Adipocyte (in vitro differentiated cells): ENCODE measurements at regions not wholly inside any gene's neighbourhood (a gene's known extent, or its start where the extent isn't known, plus 50 kb on each side); places are given as distances from the start of the nearest gene placed in this dataset.
"Not testable (repeated sequence)": the region's sequence is repeated elsewhere in the genome, so short reads cannot be mapped to it uniquely, and the experiment has no call there.

Experiments used
- DNase-seq: peaks from one replicate; pipeline ENCODE4 v3.0.0-alpha.2; 2015; ENCODE audit warnings: low read depth
- H3K27me3 ChIP-seq: replicated peaks from 2 replicates; pipeline ENCODE4 v1.7.0; 2013; ENCODE audit warnings: mild to moderate bottlenecking, low read length, moderate library complexity; ENCODE audit not compliant: control insufficient read depth, insufficient read depth
- H3K36me3 ChIP-seq: 2 replicates; pipeline ENCODE4 v1.7.0; 2013; ENCODE audit warnings: low read length, mild to moderate bottlenecking, moderate library complexity; ENCODE audit not compliant: control insufficient read depth, insufficient read depth, severe bottlenecking
- H3K4me1 ChIP-seq: 2 replicates; pipeline ENCODE4 v1.7.0; 2013; ENCODE audit warnings: mild to moderate bottlenecking, low read length, moderate library complexity; ENCODE audit not compliant: control insufficient read depth, insufficient read depth
- H3K4me3 ChIP-seq: 2 replicates; pipeline ENCODE4 v1.7.0; 2013; ENCODE audit warnings: mild to moderate bottlenecking, low read length, moderate library complexity
- H3K9ac ChIP-seq: 2 replicates; pipeline ENCODE4 v1.7.0; 2013; ENCODE audit warnings: mild to moderate bottlenecking, low read length, moderate library complexity
- H3K9me3 ChIP-seq: 2 replicates; pipeline ENCODE4 v1.7.0; 2013; ENCODE audit warnings: mild to moderate bottlenecking, low read length, moderate library complexity; ENCODE audit not compliant: control insufficient read depth

DNA sequence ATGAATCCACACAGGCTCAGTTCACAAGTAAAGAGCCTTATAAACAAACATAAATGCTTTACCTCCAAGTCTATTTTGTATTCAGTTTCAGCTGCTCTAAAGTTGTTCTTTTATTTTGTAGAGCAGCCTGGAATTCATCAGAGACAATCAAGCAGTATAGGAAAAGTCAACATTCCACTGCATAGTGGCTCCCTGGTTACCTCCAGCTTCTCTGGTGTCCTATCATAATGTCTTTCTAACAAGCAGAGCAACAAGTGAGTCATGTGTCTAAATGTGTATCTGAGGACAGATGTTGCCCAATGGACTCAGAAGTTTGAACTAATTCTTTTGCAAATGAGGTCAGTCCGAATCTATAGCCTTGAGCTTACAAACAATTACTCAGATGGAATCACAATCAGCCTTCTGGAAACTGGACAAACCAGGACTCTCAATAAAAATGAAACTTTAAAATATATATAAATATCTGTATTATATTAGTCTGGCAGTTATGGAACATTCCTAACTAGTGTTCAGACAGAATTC is 292.0 kb upstream of the TOM1L1 start:
- Histone ChIP-seq H3K4me1 (no peaks in the 10 kb centered on the region), H3K36me3 (no peaks in the 10 kb centered on the region), H3K4me3 (no peak overlapping the region), H3K27me3 (no peaks in the 10 kb centered on the region), H3K9ac (no peak overlapping the region), H3K9me3 (peaks cover 15% of the 10 kb centered on the region)
- no peak for DNase-seq

DNA sequence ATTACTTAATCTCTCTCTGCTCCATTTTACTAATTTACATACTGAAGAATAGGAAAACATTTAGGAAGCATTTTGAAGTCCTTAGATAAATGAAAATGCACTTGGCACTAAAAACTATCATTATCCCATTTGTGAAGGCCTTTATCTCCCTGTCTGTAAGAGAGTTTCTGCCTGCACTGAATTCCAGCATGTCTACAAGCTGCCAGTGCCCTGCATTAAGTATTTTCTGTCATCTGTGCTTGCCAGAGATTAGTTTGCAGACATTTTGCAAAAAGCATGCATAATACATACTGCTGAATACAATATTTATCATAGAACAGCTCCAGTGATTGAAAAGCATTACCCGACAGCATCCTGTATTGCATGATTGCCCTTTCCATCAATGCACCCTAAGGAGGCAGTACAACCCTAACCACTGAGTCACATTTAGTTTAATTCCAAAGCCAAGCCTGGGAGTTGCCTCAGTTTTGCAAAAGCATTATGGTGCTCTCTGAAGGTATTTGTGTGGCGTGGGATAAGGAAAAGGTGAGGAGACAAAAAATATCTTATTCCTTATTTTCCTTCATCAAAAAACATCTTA is 280.2 kb upstream of the TOM1L1 start:
- no peak for DNase-seq
- H3K9ac ChIP-seq = no peak overlapping the region
- H3K9me3 ChIP-seq = peaks cover 4% of the 10 kb centered on the region
- H3K4me3 ChIP-seq = no peak overlapping the region
- H3K27me3 ChIP-seq = no peaks in the 10 kb centered on the region
- H3K36me3 ChIP-seq = no peaks in the 10 kb centered on the region
- no peaks in the 10 kb centered on the region for H3K4me1 ChIP-seq

DNA sequence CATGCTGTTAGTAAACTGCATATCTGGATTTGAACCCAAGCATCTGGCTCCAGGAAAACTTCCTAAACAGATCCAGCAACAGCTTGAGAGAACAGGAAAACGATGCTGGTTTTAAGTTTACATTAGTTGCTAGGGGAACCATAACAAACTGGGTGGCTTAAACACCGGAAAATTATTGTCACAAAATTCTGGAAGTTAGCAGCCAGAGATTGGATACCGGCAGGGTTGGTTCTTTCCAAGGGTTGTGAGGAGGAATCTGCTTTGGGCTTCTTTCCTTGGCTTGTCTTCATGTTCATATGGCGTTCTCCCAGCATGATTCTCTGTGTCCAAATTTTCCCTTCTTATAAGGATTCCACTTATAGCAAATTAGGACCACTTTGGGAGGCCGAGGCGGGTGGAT is 276.9 kb upstream of the TOM1L1 start:
- Histone ChIP-seq H3K4me3 (no peak overlapping the region), H3K4me1 (no peaks in the 10 kb centered on the region), H3K9me3 (peaks cover 4% of the 10 kb centered on the region), H3K27me3 (no peaks in the 10 kb centered on the region), H3K9ac (no peak overlapping the region), H3K36me3 (no peaks in the 10 kb centered on the region)
- no peak for DNase-seq

DNA sequence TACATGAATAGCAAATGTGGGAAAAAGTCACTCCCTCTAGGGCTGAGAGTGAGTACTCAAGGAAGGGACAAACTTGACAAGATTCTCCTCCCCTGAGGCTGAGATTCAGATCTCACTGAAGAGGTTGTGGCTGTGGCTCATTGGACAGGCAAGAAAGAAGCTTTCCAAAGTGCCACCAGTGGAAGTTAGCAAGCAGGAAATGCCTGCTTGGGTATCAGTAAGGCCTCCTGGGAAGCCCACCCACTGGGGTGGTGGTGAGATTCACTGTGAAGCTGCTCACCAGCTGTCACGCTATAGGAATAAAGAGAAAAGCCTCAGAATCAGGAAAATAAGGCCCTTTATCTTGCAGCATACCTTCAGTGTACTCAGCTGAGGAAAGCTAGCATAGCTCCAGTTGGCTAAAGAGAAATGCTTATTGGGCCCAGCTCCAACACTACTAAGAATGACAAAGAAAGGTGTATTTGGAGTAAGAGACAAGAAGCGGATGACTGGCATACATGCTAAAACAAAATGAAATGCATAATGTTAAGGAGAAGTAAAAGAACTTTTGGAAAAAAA is 274.4 kb upstream of the TOM1L1 start:
- no peaks in the 10 kb centered on the region for H3K4me1 ChIP-seq
- no peak for DNase-seq

DNA sequence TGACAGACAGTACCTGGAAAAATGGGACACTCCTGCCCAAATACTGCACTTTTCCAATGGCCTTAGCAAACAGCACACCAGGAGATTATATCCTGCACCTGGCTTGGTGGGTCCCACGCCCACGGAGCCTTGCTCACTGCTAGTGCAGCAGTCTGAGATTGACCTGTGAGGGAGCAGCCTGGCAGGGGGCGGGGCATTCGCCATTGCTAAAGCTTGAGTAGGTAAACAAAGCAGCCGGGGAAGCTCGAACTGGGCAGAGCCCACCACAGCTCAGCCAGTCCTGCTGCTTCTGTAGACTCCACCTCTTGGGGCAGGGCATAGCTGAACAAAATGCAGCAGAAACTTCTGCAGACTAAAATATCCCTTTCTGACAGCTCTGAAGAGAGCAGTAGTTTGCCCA is 261.2 kb upstream of the TOM1L1 start:
- not testable (repeated sequence) for H3K9ac ChIP-seq, H3K9me3 ChIP-seq, H3K4me3 ChIP-seq, DNase-seq, H3K36me3 ChIP-seq, H3K4me1 ChIP-seq, H3K27me3 ChIP-seq

More for the DNA sequence above, 274.4 kb upstream of the TOM1L1 start:
- Histone ChIP-seq H3K9ac (no peak overlapping the region), H3K36me3 (no peaks in the 10 kb centered on the region), H3K4me3 (no peak overlapping the region), H3K27me3 (no peaks in the 10 kb centered on the region), H3K9me3 (peaks cover 4% of the 10 kb centered on the region)

DNA sequence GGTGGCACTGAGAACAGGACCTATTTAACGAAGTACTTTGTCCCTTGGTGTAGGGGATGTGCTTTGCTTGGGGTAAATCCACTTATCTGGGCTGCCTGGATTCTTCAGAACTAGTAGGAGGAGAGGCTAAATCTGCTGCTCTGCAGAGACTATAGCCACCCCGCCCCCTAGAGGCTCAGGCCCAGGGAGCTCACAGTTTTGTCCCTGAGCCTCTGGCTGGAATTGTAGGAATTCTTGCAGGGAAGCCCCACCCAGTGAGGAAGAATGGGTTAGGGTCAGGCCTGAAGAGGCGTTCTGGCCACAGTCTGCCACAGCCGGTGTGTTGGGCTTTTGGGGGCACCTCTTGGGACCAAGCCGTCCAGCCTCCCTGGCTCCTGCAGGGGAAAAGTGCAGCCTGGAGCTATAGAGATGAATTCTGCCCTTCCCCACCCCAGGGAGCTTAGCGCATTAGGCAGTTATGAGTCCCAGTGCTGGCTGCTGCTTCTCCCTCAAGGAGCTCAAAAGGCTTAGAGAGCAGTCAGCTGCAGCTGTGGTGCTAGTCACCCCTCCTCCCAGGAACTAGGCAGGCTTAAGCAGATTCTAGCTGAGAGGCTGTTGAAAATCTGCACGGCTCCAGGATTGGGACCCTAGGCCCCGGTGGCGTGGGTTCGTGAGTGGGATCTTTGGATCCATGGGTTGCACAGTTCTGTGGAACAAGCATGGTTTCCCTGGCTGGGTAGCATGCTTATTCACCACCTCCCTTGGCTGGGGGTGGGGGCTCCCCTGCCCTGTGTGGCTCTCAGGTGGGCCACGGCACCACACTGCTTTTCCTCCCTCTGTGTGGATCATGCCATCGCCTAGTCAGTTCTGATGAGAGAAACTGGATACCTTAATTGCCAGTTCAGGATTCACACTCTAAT is 237.4 kb upstream of the TOM1L1 start:
- H3K4me3 ChIP-seq = no peak overlapping the region
- no peaks in the 10 kb centered on the region for H3K4me1 ChIP-seq
- DNase-seq = no peak
- no peaks in the 10 kb centered on the region for H3K27me3 ChIP-seq
- no peak overlapping the region for H3K9ac ChIP-seq
- H3K9me3 ChIP-seq = no peaks in the 10 kb centered on the region
- no peaks in the 10 kb centered on the region for H3K36me3 ChIP-seq

DNA sequence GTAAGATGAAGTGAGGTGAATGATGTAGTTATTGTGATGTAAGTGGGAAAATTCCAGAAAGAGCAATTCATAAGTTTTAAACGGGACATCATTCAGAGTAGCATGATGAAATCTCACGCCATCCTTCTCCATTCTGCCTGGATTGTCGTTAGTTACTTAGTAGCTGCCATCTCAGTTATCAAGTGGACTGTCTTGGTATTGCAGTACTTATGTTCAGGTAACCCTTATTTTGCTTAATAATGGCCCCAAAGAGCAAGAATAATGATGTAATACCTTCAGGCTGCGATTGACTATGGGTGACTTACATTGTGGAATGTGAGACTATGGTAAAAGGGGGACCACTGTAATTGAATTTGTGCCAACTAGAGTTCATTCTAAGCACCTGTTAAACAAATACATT is 234.1 kb upstream of the TOM1L1 start:
- Histone ChIP-seq H3K4me3 (no peak overlapping the region), H3K36me3 (no peaks in the 10 kb centered on the region), H3K4me1 (no peaks in the 10 kb centered on the region), H3K9ac (no peak overlapping the region), H3K9me3 (no peaks in the 10 kb centered on the region), H3K27me3 (no peaks in the 10 kb centered on the region)
- DNase-seq = no peak

DNA sequence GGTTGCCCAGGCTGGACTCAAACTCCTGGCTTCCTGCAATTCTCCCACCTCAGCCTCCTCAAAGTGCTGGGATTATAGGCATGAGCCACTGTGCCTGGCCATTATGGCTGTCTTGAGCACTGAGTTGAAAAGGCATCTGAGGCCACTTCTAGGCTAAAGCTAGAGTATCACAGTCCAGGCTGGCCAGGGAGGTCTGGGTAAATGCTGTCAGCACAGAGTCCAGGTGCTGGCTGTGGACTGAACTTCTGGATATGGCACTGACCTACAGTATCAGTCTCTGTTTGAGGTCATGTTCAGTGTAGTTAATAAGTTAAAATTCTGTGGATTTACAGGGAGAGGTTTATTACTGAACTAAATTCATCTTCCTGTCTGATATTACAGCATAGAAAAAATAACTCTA is 222.5 kb upstream of the TOM1L1 start:
- Histone ChIP-seq H3K9me3 (no peaks in the 10 kb centered on the region), H3K4me3 (no peak overlapping the region)
- DNase-seq = no peak

DNA sequence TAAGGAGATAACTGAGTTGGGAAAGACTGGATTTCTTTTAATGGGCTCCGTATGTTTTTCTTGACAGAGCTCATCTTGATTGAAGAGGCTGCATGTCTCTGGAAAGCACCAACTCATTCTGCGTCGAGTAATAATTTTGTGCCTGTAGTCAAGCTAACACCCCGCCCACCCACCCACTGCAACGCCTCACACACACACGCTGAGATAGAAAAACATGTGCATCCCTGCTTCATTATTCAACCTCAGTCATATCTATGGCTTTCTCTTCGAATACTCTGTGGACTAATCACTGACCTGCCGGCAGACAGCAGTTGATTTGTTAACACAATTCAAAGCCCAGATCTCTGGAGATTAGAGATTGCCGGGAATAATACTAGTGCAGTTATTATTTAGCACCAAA is 220.2 kb upstream of the TOM1L1 start:
- Histone ChIP-seq H3K4me1 (no peaks in the 10 kb centered on the region), H3K9me3 (no peaks in the 10 kb centered on the region), H3K36me3 (no peaks in the 10 kb centered on the region), H3K9ac (no peak overlapping the region), H3K4me3 (no peak overlapping the region), H3K27me3 (no peaks in the 10 kb centered on the region)
- no peak for DNase-seq

More for the DNA sequence above, 222.5 kb upstream of the TOM1L1 start:
- H3K27me3 ChIP-seq = no peaks in the 10 kb centered on the region
- H3K36me3 ChIP-seq = no peaks in the 10 kb centered on the region
- no peaks in the 10 kb centered on the region for H3K4me1 ChIP-seq
- no peak overlapping the region for H3K9ac ChIP-seq

DNA sequence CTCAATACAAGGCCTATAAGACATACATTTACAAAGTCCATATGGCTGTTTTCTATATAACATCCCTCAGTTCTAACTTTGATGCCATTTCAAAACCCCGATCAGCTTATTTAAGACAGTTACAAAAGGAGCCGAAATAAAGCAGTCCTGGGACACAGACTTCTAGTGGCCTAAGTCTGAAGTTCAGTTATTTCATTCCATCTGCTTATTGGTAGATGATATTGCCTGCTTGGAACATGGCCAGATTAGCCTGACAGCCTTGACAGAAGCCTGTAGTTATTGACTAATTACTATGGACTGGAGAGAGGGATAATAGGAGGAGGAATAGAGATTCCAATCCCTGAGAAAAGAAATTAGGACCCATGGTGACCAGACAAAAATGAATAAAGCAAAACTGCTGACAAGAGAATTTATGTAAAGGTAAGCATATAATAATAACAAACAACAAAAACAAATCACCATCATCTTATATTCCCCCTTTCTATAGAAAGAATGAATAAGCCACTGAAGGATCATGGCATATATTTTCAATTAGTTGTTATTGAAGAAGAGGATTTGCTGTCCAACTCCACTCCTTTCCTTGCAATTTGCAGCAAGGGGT is 206.3 kb upstream of the TOM1L1 start:
- no peak for DNase-seq
- Histone ChIP-seq H3K4me1 (no peaks in the 10 kb centered on the region), H3K36me3 (no peaks in the 10 kb centered on the region), H3K9me3 (no peaks in the 10 kb centered on the region), H3K27me3 (no peaks in the 10 kb centered on the region), H3K4me3 (no peak overlapping the region), H3K9ac (no peak overlapping the region)

DNA sequence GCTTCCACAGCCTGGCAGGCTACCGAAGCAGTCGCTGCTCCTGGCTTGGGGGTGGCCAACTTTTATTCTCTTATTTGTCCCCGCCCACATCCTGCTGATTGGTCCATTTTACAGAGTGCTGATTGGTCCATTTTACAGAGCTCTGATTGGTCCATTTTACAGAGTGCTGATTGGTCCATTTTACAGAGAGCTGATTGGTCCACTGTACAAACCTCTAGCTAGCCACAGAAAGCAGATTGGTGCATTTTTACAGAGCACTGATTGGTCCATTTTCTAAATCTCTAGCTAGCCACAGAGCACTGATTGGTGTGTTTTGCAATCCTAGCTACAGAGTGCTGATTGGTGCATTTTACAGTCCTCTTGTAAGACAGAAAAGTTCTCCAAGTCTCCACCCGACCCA is 187.9 kb upstream of the TOM1L1 start:
- H3K27me3 ChIP-seq, DNase-seq, H3K4me1 ChIP-seq, H3K36me3 ChIP-seq, H3K9me3 ChIP-seq, H3K9ac ChIP-seq, H3K4me3 ChIP-seq: not testable (repeated sequence)
